Fibroblast of lung (primary cell): ENCODE measurements at regions not wholly inside any gene's neighbourhood (a gene's known extent, or its start where the extent isn't known, plus 50 kb on each side); places are given as distances from the start of the nearest gene placed in this dataset.

ENCODE experiments used
- EZH2 ChIP-seq: IDR thresholded peaks from 2 replicates; pipeline ENCODE4 v1.5.1; 2012; ENCODE audit warnings: low read length, control low read depth, mild to moderate bottlenecking; ENCODE audit errors: missing control alignments
- TF ChIP-seq, protein P1 (sequence below), 2 donors: IDR thresholded peaks in 1 of 2; conservative IDR thresholded peaks in 1 of 2; 1 replicate in 1 of 2; 2 replicates in 1 of 2; pipeline ENCODE4 v1.5.1; 2011 to 2012; ENCODE audit warnings: low read length in 2 of 2, control low read depth in 1 of 2, inconsistent platforms in 1 of 2, low read depth in 1 of 2, mild to moderate bottlenecking in 1 of 2

DNA sequence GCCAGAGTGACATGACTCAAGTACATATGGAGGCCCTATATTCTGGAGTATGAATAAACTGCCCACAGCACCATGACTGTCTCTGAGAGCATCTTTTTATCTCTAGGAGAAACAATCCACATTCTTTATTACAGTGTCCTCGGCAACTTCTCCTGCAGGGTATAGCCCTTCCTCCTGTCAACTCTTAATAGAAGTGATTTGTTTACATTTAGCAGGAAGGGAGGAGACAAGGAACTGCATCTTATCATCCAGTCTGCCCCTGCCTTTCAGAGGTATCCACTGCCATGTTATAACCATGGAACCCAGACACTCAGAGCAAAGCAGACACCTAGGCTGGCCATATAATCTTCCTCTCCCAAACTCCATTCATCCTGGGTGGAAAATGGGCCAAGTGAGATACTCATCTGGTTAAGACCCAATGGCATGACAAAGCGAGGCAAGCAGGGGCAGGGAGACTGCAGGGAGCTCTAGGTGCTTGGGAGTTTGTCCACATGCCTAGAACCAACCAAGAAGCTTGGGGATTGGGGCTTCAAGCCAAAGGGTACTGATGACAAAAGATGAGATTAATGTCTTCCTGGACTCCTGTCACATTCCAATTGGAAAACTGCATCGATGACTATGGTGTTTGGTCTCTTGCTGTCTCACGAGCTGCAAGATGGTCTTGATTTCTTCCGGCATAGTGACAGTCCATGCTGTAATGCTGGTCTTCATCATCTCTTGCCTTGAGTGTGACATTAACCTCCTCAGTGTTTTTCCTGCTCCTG lies 620.5 kb upstream of the KLF4 start:
- TF ChIP-seq, protein P1, sequence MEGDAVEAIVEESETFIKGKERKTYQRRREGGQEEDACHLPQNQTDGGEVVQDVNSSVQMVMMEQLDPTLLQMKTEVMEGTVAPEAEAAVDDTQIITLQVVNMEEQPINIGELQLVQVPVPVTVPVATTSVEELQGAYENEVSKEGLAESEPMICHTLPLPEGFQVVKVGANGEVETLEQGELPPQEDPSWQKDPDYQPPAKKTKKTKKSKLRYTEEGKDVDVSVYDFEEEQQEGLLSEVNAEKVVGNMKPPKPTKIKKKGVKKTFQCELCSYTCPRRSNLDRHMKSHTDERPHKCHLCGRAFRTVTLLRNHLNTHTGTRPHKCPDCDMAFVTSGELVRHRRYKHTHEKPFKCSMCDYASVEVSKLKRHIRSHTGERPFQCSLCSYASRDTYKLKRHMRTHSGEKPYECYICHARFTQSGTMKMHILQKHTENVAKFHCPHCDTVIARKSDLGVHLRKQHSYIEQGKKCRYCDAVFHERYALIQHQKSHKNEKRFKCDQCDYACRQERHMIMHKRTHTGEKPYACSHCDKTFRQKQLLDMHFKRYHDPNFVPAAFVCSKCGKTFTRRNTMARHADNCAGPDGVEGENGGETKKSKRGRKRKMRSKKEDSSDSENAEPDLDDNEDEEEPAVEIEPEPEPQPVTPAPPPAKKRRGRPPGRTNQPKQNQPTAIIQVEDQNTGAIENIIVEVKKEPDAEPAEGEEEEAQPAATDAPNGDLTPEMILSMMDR (conservative IDR thresholded peaks at IDR 0.05 in 1 of 2, IDR thresholded peaks at IDR 0.05 in 1 of 2; ENCODE audit: low read depth in 1 of 2, low read length in 2 of 2), result no peak
- no peak for TF ChIP-seq EZH2
